ENCODE measurements at regions not wholly inside any gene's neighbourhood (a gene's known extent, or its start where the extent isn't known, plus 50 kb on each side); places are given as distances from the start of the nearest gene placed in this dataset.
A peak's percentile ranks its signal among the peaks of the same experiment; 100 is the strongest.

- ATAC-seq (no peak), DNase-seq (no peak)
- intact Hi-C loops (cut with DNase I), result no loop called here
Observed at GRCh38 chr1:4028139-4028501, 128.0 kb upstream of the C1orf174 start.

GRCh38 chr1:4029376-4029775, 129.3 kb upstream of the C1orf174 start:
- DNase-seq, result no peak
- ATAC-seq, result no peak
- intact Hi-C loops (cut with DNase I), result no loop called here

GRCh38 chr1:4032571-4032970, 132.5 kb upstream of the C1orf174 start:
- intact Hi-C loops (cut with DNase I), result no loop called here

GRCh38 chr1:4033129-4033676, 133.1 kb upstream of the C1orf174 start:
- DNase-seq, result no peak
- peak in 1 of 2 donors; percentile 31 for ATAC-seq
- intact Hi-C loops (cut with DNase I), result no loop called here

More at GRCh38 chr1:4032571-4032970, 132.5 kb upstream of the C1orf174 start:
- no peak for DNase-seq
- no peak for ATAC-seq

- ATAC-seq (no peak), DNase-seq (no peak)
- intact Hi-C loops (cut with DNase I), result no loop called here
Observed at GRCh38 chr1:4033713-4034112, 133.6 kb upstream of the C1orf174 start.

GRCh38 chr1:4034318-4034887, 134.3 kb upstream of the C1orf174 start:
- DNase-seq (no peak), ATAC-seq (no peak)
- intact Hi-C loops (cut with DNase I), result no loop called here

- no peak for DNase-seq
- no peak for ATAC-seq
Observed at GRCh38 chr1:4044967-4045366, 144.9 kb upstream of the C1orf174 start.

GRCh38 chr1:4045397-4046010, 145.4 kb upstream of the C1orf174 start:
- no peak for ATAC-seq

More at GRCh38 chr1:4044967-4045366, 144.9 kb upstream of the C1orf174 start:
- intact Hi-C loops (cut with DNase I), result no loop called here

GRCh38 chr1:4046836-4047461, 146.9 kb upstream of the C1orf174 start:
- DNase-seq, result no peak

More at GRCh38 chr1:4045397-4046010, 145.4 kb upstream of the C1orf174 start:
- no peak for DNase-seq
- intact Hi-C loops (cut with DNase I), result no loop called here

GRCh38 chr1:4047666-4048065, 147.6 kb upstream of the C1orf174 start:
- ATAC-seq, result no peak
- intact Hi-C loops (cut with DNase I), result no loop called here
- no peak for DNase-seq

More at GRCh38 chr1:4046836-4047461, 146.9 kb upstream of the C1orf174 start:
- no peak for ATAC-seq
- intact Hi-C loops (cut with DNase I), result no loop called here

- ATAC-seq (no peak), DNase-seq (no peak)
- intact Hi-C loops (cut with DNase I), result no loop called here
Observed at GRCh38 chr1:4048076-4048475, 148.0 kb upstream of the C1orf174 start.

GRCh38 chr1:4048921-4049320, 148.8 kb upstream of the C1orf174 start:
- DNase-seq (no peak), ATAC-seq (no peak)
- intact Hi-C loops (cut with DNase I), result no loop called here

GRCh38 chr1:4050998-4051397, 150.9 kb upstream of the C1orf174 start:
- ATAC-seq (no peak), DNase-seq (no peak)
- intact Hi-C loops (cut with DNase I), result no loop called here

GRCh38 chr1:4052657-4053056, 152.6 kb upstream of the C1orf174 start:
- DNase-seq (no peak), ATAC-seq (no peak)
- intact Hi-C loops (cut with DNase I), result no loop called here

- DNase-seq (no peak), ATAC-seq (no peak)
- intact Hi-C loops (cut with DNase I), result no loop called here
Observed at GRCh38 chr1:4053160-4053748, 153.2 kb upstream of the C1orf174 start.

- no peak for ATAC-seq
- intact Hi-C loops (cut with DNase I), result no loop called here
- no peak for DNase-seq
Observed at GRCh38 chr1:4053774-4054173, 153.7 kb upstream of the C1orf174 start.

- intact Hi-C loops (cut with DNase I), result no loop called here
- DNase-seq, result no peak
- no peak for ATAC-seq
Observed at GRCh38 chr1:4055294-4055967, 155.4 kb upstream of the C1orf174 start.

GRCh38 chr1:4056422-4056821, 156.3 kb upstream of the C1orf174 start:
- ATAC-seq (no peak), DNase-seq (no peak)
- intact Hi-C loops (cut with DNase I), result no loop called here

GRCh38 chr1:4056989-4057388, 156.9 kb upstream of the C1orf174 start:
- DNase-seq (no peak), ATAC-seq (no peak)
- intact Hi-C loops (cut with DNase I), result no loop called here

- no peak for ATAC-seq
- no peak for DNase-seq
- intact Hi-C loops (cut with DNase I), result no loop called here
Observed at GRCh38 chr1:4057603-4058002, 157.5 kb upstream of the C1orf174 start.

All from left cardiac atrium (tissue), 4 donors.